ENCODE measurements at regions not wholly inside any gene's neighbourhood (a gene's known extent, or its start where the extent isn't known, plus 50 kb on each side); places are given as distances from the start of the nearest gene placed in this dataset.

DNA sequence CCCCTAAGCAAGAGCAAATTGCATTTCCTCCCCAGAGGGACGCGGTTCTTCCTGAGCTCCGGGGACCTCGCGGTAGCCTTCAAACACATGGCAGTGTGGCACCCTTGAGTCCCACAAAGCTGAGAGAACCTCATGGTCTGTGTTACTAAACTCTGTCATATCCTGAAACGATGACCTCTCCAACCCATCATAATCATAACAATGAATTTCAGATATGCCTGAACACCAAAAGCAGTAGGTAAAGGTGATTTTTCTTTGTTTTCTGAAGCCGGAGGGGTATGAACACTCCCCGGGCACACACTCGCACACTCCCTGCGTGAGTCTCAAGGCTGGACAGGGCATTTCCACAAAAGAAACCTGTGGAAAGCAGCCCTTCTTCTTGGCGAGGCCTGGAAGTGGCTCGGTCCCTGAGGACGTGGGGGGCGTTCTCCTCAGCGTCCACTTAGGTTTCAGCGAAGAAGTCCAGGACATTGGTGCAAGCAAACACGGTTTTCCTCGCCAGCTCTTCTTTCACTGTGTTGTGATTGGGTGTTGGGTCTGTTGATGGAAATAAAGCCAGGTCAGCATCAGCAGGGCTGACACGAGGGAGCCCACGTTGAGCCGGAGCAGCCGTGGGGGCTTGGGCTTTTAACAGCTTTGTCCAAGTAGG lies 183.4 kb downstream of the ERMARD start:
- TF ChIP-seq, protein P1, sequence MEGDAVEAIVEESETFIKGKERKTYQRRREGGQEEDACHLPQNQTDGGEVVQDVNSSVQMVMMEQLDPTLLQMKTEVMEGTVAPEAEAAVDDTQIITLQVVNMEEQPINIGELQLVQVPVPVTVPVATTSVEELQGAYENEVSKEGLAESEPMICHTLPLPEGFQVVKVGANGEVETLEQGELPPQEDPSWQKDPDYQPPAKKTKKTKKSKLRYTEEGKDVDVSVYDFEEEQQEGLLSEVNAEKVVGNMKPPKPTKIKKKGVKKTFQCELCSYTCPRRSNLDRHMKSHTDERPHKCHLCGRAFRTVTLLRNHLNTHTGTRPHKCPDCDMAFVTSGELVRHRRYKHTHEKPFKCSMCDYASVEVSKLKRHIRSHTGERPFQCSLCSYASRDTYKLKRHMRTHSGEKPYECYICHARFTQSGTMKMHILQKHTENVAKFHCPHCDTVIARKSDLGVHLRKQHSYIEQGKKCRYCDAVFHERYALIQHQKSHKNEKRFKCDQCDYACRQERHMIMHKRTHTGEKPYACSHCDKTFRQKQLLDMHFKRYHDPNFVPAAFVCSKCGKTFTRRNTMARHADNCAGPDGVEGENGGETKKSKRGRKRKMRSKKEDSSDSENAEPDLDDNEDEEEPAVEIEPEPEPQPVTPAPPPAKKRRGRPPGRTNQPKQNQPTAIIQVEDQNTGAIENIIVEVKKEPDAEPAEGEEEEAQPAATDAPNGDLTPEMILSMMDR (IDR thresholded peaks at IDR 0.05; ENCODE audit: insufficient read depth, low read length, poor library complexity, severe bottlenecking): no peak
- TF ChIP-seq EZH2phosphoT487 (conservative IDR thresholded peaks at IDR 0.05; ENCODE audit: low read length): no peak

All from SU-DHL-6 (cell line).